ENCODE measurements at regions not wholly inside any gene's neighbourhood (a gene's known extent, or its start where the extent isn't known, plus 50 kb on each side); places are given as distances from the start of the nearest gene placed in this dataset.

- H3K4me3 ChIP-seq (ENCODE audit: insufficient read depth, low read depth, low read length) = no peak overlapping the region
- no peaks in the 10 kb centered on the region for H3K36me3 ChIP-seq (replicated peaks; ENCODE audit: control insufficient read depth, insufficient read depth, low read length)
- H3K27me3 ChIP-seq (ENCODE audit: control insufficient read depth, insufficient read depth, low read length) = no peaks in the 10 kb centered on the region
- no peak for DNase-seq
These were observed 615.7 kb upstream of the UBE2E2 start for GRCh38 chr3:22587446-22587845.

DNA sequence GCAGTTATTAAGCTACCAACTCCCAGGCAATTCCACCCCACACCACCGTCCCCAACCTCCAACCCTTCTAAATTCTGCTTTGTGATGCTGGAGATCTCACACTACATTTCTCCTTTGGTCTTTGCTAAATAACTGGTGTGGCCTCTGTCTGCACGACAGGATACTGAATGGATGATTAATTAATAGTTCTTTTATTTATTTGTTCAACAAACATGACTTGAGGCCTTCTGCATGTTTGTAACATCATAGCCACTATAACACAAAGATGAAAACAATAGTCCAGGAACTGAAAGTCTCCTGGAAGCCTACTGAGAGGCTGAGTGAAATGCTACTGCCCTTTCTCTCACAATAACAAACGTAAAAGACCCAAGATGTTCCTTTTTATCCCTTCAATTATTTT is 609.5 kb upstream of the UBE2E2 start:
- Histone ChIP-seq H3K4me3 (ENCODE audit: insufficient read depth, low read depth, low read length) (no peak overlapping the region), H3K36me3 (replicated peaks; ENCODE audit: control insufficient read depth, insufficient read depth, low read length) (no peaks in the 10 kb centered on the region), H3K27me3 (ENCODE audit: control insufficient read depth, insufficient read depth, low read length) (no peaks in the 10 kb centered on the region)
- DNase-seq = no peak

DNA sequence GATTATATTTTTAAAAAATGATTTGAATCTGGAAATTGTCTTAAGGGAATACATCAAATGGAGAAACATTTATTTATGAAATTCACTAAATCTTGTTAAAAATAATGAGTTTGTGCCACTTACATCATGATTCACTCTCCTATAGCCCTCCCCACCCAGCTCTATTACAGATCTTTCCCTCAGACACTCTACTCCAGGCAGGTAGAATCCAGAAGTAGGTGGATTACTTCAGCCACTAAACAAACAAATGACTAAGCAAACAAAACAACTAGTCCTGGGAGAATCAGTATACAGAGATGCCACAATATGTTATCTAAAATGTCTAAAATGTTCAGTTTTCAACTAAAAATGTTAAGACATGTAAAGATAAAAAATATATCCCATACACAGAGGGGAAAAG is 608.1 kb upstream of the UBE2E2 start:
- no peaks in the 10 kb centered on the region for H3K36me3 ChIP-seq (replicated peaks; ENCODE audit: control insufficient read depth, insufficient read depth, low read length)
- H3K4me3 ChIP-seq (ENCODE audit: insufficient read depth, low read depth, low read length) = no peak overlapping the region
- H3K27me3 ChIP-seq (ENCODE audit: control insufficient read depth, insufficient read depth, low read length) = no peaks in the 10 kb centered on the region
- no peak for DNase-seq

DNA sequence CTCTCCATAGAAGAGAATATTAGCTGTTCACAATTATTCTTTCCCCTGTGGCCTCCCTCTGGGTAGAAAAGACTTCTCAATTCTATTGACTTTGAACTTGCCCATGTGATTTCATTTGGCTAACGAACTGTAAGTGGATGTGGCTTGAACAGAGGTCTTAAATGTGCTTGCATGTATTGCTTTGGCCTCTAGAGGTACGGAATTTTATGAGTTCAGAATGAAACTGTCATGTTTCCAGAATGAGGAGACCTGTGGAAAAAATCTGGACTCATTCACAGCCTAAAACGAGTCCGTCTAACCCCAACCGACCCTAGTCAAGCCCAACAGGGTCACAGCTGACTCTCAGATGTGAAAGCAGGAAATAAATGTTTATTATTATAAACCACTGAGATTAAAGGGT is 596.7 kb upstream of the UBE2E2 start:
- H3K4me3 ChIP-seq (ENCODE audit: insufficient read depth, low read depth, low read length) = no peak overlapping the region

DNA sequence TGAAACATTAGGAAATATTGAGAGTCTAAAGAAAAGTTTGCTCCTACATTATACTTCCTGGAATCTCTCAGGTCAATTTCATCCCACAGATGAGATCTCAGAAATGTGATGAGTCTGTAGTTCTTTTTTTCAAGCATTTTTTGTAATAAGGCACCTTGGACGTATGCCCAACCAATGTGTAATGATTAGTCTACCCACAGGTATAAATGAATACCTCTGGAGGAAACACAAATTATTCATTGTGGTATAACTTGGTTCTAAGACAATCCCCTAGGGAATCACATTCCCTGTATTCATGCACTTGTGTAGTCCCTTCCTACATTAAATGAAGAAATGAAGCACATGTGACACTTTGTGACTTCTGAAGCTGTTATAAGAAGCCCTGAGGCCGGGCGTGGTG is 596.2 kb upstream of the UBE2E2 start:
- no peak for DNase-seq
- Histone ChIP-seq H3K36me3 (replicated peaks; ENCODE audit: control insufficient read depth, insufficient read depth, low read length) (no peaks in the 10 kb centered on the region), H3K4me3 (ENCODE audit: insufficient read depth, low read depth, low read length) (no peak overlapping the region), H3K27me3 (ENCODE audit: control insufficient read depth, insufficient read depth, low read length) (no peaks in the 10 kb centered on the region)

More for the DNA sequence above, 596.7 kb upstream of the UBE2E2 start:
- Histone ChIP-seq H3K36me3 (replicated peaks; ENCODE audit: control insufficient read depth, insufficient read depth, low read length) (no peaks in the 10 kb centered on the region), H3K27me3 (ENCODE audit: control insufficient read depth, insufficient read depth, low read length) (no peaks in the 10 kb centered on the region)
- no peak for DNase-seq

GRCh38 chr3:22608093-22608492 is 595.0 kb upstream of the UBE2E2 start:
- Histone ChIP-seq H3K27me3 (ENCODE audit: control insufficient read depth, insufficient read depth, low read length) (no peaks in the 10 kb centered on the region), H3K4me3 (ENCODE audit: insufficient read depth, low read depth, low read length) (no peak overlapping the region), H3K36me3 (replicated peaks; ENCODE audit: control insufficient read depth, insufficient read depth, low read length) (no peaks in the 10 kb centered on the region)
- no peak for DNase-seq

DNA sequence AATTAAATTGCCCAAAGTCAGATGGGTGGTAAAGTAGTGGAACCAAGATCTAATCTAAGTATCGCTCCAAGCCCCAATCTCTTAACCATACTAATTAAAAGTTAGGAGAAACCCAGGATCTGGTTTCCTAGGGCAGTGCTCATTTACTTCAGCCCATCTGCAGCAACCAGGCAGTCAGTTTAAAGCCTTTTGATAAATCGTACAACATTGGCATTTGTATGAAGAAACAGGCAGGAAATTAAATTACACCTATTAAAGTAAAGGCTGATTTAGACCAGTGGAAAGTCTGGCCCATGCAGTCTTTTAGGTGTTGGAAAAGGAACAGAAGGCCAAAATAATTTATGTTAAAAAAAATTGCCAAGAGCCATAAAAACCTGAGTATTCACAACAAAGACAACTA is 594.4 kb upstream of the UBE2E2 start:
- Histone ChIP-seq H3K36me3 (replicated peaks; ENCODE audit: control insufficient read depth, insufficient read depth, low read length) (no peaks in the 10 kb centered on the region), H3K4me3 (ENCODE audit: insufficient read depth, low read depth, low read length) (no peak overlapping the region), H3K27me3 (ENCODE audit: control insufficient read depth, insufficient read depth, low read length) (no peaks in the 10 kb centered on the region)
- no peak for DNase-seq

- no peak overlapping the region for H3K4me3 ChIP-seq (ENCODE audit: insufficient read depth, low read depth, low read length)
- H3K27me3 ChIP-seq (ENCODE audit: control insufficient read depth, insufficient read depth, low read length) = no peaks in the 10 kb centered on the region
- no peak for DNase-seq
- no peaks in the 10 kb centered on the region for H3K36me3 ChIP-seq (replicated peaks; ENCODE audit: control insufficient read depth, insufficient read depth, low read length)
These were observed 594.0 kb upstream of the UBE2E2 start for GRCh38 chr3:22609139-22609538.

DNA sequence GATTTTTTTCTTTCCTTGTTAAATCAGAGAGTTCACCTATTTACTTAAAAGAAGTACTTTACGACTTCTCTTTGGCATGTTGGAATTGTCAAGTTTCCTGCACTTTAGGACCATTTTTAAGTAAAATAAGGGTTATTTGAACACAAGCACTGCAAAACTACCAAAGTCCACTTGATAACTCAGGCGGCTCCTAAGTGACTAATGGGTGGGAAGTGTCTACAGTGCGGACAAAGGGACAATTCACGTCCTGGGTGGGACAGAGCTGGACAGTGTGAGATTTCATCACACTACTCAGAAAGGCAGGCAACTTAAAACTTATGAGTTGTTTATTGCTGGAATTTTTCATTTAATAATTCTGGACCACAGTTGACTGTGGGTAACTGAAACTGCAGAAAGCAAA is 590.2 kb upstream of the UBE2E2 start:
- no peaks in the 10 kb centered on the region for H3K27me3 ChIP-seq (ENCODE audit: control insufficient read depth, insufficient read depth, low read length)
- no peak overlapping the region for H3K4me3 ChIP-seq (ENCODE audit: insufficient read depth, low read depth, low read length)
- DNase-seq = no peak
- H3K36me3 ChIP-seq (replicated peaks; ENCODE audit: control insufficient read depth, insufficient read depth, low read length) = no peaks in the 10 kb centered on the region

DNA sequence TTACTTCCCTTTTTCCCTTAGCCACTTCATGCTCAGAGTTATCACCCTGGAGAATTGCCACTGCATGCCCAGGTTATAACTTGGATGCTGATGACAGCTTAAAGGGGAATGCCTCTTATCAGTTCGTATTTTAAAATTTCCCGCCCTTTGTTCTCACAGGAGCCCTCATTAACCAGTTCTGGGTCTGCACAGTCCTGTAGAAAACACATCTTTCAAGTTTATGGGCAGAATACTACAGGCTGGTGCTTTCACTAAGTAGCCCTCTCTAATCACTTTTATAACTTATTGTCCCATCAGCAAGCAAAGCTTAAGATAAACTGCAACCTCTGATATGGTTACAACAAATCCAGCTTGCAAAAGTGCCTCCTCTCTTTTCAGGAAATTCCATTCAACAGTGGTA is 587.3 kb upstream of the UBE2E2 start:
- H3K36me3 ChIP-seq (replicated peaks; ENCODE audit: control insufficient read depth, insufficient read depth, low read length) = no peaks in the 10 kb centered on the region
- no peak overlapping the region for H3K4me3 ChIP-seq (ENCODE audit: insufficient read depth, low read depth, low read length)
- DNase-seq = no peak

GRCh38 chr3:22617372-22617771 is 585.8 kb upstream of the UBE2E2 start:
- no peaks in the 10 kb centered on the region for H3K27me3 ChIP-seq (ENCODE audit: control insufficient read depth, insufficient read depth, low read length)
- no peaks in the 10 kb centered on the region for H3K36me3 ChIP-seq (replicated peaks; ENCODE audit: control insufficient read depth, insufficient read depth, low read length)
- no peak overlapping the region for H3K4me3 ChIP-seq (ENCODE audit: insufficient read depth, low read depth, low read length)
- DNase-seq = no peak

More for the DNA sequence above, 587.3 kb upstream of the UBE2E2 start:
- H3K27me3 ChIP-seq (ENCODE audit: control insufficient read depth, insufficient read depth, low read length) = no peaks in the 10 kb centered on the region

DNA sequence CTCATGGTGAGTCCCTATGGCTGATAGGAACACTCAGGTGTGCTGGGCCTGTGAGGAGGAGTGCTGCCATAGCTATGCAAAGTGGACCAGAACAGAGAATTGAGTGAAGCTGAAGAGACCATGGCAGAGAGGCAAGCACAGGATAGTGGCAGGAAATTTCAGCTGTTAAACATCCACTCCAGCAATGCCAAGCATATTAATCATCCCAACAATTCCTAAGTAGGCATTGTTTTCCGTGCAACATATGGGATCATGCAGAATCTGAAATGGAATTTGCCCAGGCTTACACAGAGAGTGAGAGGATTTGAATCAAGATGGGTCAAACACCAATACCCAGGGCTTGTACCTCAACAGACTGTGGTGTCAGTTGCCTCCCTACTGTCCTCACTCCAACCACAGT is 582.6 kb upstream of the UBE2E2 start:
- no peaks in the 10 kb centered on the region for H3K27me3 ChIP-seq (ENCODE audit: control insufficient read depth, insufficient read depth, low read length)
- H3K36me3 ChIP-seq (replicated peaks; ENCODE audit: control insufficient read depth, insufficient read depth, low read length) = no peaks in the 10 kb centered on the region
- H3K4me3 ChIP-seq (ENCODE audit: insufficient read depth, low read depth, low read length) = no peak overlapping the region
- DNase-seq = no peak

GRCh38 chr3:22621205-22621809 is 581.8 kb upstream of the UBE2E2 start:
- Histone ChIP-seq H3K27me3 (ENCODE audit: control insufficient read depth, insufficient read depth, low read length) (no peaks in the 10 kb centered on the region), H3K4me3 (ENCODE audit: insufficient read depth, low read depth, low read length) (no peak overlapping the region), H3K36me3 (replicated peaks; ENCODE audit: control insufficient read depth, insufficient read depth, low read length) (no peaks in the 10 kb centered on the region)
- no peak for DNase-seq

DNA sequence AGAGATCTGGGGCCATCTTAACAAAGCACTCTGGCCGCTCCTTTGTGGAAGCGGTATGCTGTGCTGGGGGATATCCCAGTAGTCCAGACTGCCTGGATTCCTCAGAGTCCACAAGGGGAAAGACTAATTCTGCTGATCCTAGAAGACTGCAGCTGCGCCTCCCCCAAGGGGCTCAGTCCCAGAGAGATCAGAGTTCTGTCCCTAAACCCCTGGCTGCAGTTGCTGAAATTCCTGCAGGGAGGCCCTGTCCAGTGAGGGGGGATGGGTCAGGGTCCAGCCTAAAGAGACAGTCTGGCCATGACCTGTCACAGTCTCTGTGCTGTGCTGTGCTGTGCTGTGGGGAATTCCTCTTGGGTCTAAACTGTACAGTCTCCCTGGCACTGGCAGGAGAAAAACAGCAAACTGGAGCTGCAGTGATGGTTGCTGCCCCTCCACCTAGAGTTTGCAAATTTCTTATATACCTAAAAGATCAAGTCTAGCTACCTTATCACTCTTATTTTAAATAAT is 575.1 kb upstream of the UBE2E2 start:
- H3K4me3 ChIP-seq (ENCODE audit: insufficient read depth, low read depth, low read length) = no peak overlapping the region
- DNase-seq = no peak
- H3K36me3 ChIP-seq (replicated peaks; ENCODE audit: control insufficient read depth, insufficient read depth, low read length) = no peaks in the 10 kb centered on the region
- no peaks in the 10 kb centered on the region for H3K27me3 ChIP-seq (ENCODE audit: control insufficient read depth, insufficient read depth, low read length)

- no peak for DNase-seq
- H3K4me3 ChIP-seq (ENCODE audit: insufficient read depth, low read depth, low read length) = no peak overlapping the region
- H3K36me3 ChIP-seq (replicated peaks; ENCODE audit: control insufficient read depth, insufficient read depth, low read length) = no peaks in the 10 kb centered on the region
- no peaks in the 10 kb centered on the region for H3K27me3 ChIP-seq (ENCODE audit: control insufficient read depth, insufficient read depth, low read length)
These were observed 570.6 kb upstream of the UBE2E2 start for GRCh38 chr3:22632536-22632935.

DNA sequence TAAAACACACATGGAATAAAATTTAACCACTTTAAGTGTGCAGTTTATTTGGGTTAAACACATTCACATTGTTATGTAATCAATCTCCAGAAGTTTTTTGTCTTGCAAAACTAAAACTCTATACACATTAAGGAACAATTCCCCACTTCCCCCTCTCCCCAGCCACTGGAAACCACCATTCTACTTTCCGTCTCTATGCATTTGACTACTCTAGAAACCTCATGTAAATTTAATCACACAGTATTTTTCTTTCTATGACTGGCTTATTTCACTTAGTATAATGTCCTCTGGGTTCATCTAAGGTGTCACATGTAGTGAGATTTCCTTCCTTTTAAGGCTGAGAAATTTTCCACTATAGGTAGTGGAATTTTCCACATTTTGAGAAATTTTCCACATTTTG is 568.7 kb upstream of the UBE2E2 start:
- no peak overlapping the region for H3K4me3 ChIP-seq (ENCODE audit: insufficient read depth, low read depth, low read length)
- no peaks in the 10 kb centered on the region for H3K27me3 ChIP-seq (ENCODE audit: control insufficient read depth, insufficient read depth, low read length)
- no peak for DNase-seq
- H3K36me3 ChIP-seq (replicated peaks; ENCODE audit: control insufficient read depth, insufficient read depth, low read length) = no peaks in the 10 kb centered on the region

Data from H7 (cell line).